Mesothelial cell of epicardium (in vitro differentiated cells): ENCODE measurements at regions not wholly inside any gene's neighbourhood (a gene's known extent, or its start where the extent isn't known, plus 50 kb on each side); places are given as distances from the start of the nearest gene placed in this dataset.
"Not testable (repeated sequence)": the region's sequence is repeated elsewhere in the genome, so short reads cannot be mapped to it uniquely, and the experiment has no call there.

Experiments used
- DNase-seq, 2 experiments: peaks; one replicate each; pipeline ENCODE4 v3.0.0; 2021; ENCODE audit warnings: low spot score in 2 of 2; ENCODE audit not compliant: unreplicated experiment in 2 of 2
- H3K27ac Mint-ChIP-seq: 2 replicates; pipeline ENCODE4 v1.8.0; 2021; ENCODE audit warnings: mixed read lengths
- H3K27me3 Mint-ChIP-seq: 2 replicates; pipeline ENCODE4 v1.8.0; 2021; ENCODE audit warnings: low read depth, mixed read lengths
- H3K36me3 Mint-ChIP-seq: 2 replicates; pipeline ENCODE4 v1.8.0; 2021; ENCODE audit warnings: mixed read lengths
- H3K4me1 Mint-ChIP-seq: 2 replicates; pipeline ENCODE4 v1.8.0; 2021; ENCODE audit warnings: mixed read lengths
- H3K4me3 Mint-ChIP-seq: 2 replicates; pipeline ENCODE4 v1.8.0; 2021; ENCODE audit warnings: mild to moderate bottlenecking, moderate library complexity, mixed read lengths
- H3K9me3 Mint-ChIP-seq: 2 replicates; pipeline ENCODE4 v1.8.0; 2021; ENCODE audit warnings: mixed read lengths
- CTCF ChIP-seq: fragments of 200-600 bp; sonication (generic); IDR thresholded peaks from one replicate; pipeline ENCODE4 v1.5.0; 2021; ENCODE audit warnings: antibody characterized with exemption; ENCODE audit not compliant: unreplicated experiment

- DNase-seq, result no peak
- Mint-ChIP-seq H3K27ac (no peak overlapping the region), H3K36me3 (no peaks in the 10 kb centered on the region), H3K27me3 (no peaks in the 10 kb centered on the region), H3K9me3 (peaks cover 3% of the 10 kb centered on the region), H3K4me1 (peaks cover 27% of the 10 kb centered on the region), H3K4me3 (no peak overlapping the region)
- no peak for TF ChIP-seq CTCF
Observed at GRCh38 chr2:187617905-187618304, 63.7 kb upstream of the TFPI start.

- Mint-ChIP-seq H3K4me3 (peak overlapping the region; percentile 26), H3K4me1 (peaks cover 25% of the 10 kb centered on the region), H3K36me3 (no peaks in the 10 kb centered on the region), H3K27ac (peak overlapping the region; percentile 36), H3K9me3 (peaks cover 3% of the 10 kb centered on the region), H3K27me3 (no peaks in the 10 kb centered on the region)
- no peak for TF ChIP-seq CTCF
- DNase-seq, result no peak
Observed at GRCh38 chr2:187618813-187619212, 64.6 kb upstream of the TFPI start.

GRCh38 chr2:187627153-187627552 lies 72.9 kb upstream of the TFPI start:
- Mint-ChIP-seq H3K9me3 (peaks cover 22% of the 10 kb centered on the region), H3K27me3 (no peaks in the 10 kb centered on the region), H3K36me3 (no peaks in the 10 kb centered on the region), H3K27ac (no peak overlapping the region), H3K4me3 (no peak overlapping the region), H3K4me1 (no peaks in the 10 kb centered on the region)
- TF ChIP-seq CTCF, result no peak
- no peak for DNase-seq

- not testable (repeated sequence) for DNase-seq, H3K4me3 Mint-ChIP-seq, H3K27me3 Mint-ChIP-seq, H3K4me1 Mint-ChIP-seq, H3K27ac Mint-ChIP-seq, H3K36me3 Mint-ChIP-seq
- H3K9me3 Mint-ChIP-seq, result peaks cover 12% of the 10 kb centered on the region
Observed at GRCh38 chr2:187636731-187637391, 82.6 kb upstream of the TFPI start.

- H3K27me3 Mint-ChIP-seq, H3K4me1 Mint-ChIP-seq, H3K4me3 Mint-ChIP-seq, H3K27ac Mint-ChIP-seq, H3K36me3 Mint-ChIP-seq, DNase-seq: not testable (repeated sequence)
- peaks cover 11% of the 10 kb centered on the region for H3K9me3 Mint-ChIP-seq
Observed at GRCh38 chr2:187637392-187637740, 83.1 kb upstream of the TFPI start.

- H3K27me3 Mint-ChIP-seq, H3K4me3 Mint-ChIP-seq, DNase-seq, H3K27ac Mint-ChIP-seq, H3K36me3 Mint-ChIP-seq: not testable (repeated sequence)
- peaks cover 11% of the 10 kb centered on the region for H3K9me3 Mint-ChIP-seq
- H3K4me1 Mint-ChIP-seq, result peaks cover 12% of the 10 kb centered on the region
Observed at GRCh38 chr2:187637771-187638170, 83.5 kb upstream of the TFPI start.

- Mint-ChIP-seq H3K27ac (no peak overlapping the region), H3K4me1 (peaks cover 12% of the 10 kb centered on the region), H3K36me3 (peaks cover 4% of the 10 kb centered on the region), H3K9me3 (peaks cover 11% of the 10 kb centered on the region), H3K4me3 (no peak overlapping the region), H3K27me3 (no peaks in the 10 kb centered on the region)
- TF ChIP-seq CTCF, result no peak
- DNase-seq, result no peak
Observed at GRCh38 chr2:187638840-187639239, 84.6 kb upstream of the TFPI start.
